GM21367 (cell line): ENCODE measurements at regions not wholly inside any gene's neighbourhood (a gene's known extent, or its start where the extent isn't known, plus 50 kb on each side); places are given as distances from the start of the nearest gene placed in this dataset.

ENCODE experiments used
- ATAC-seq: cut with Tn5 transposase; IDR thresholded peaks from one replicate; pipeline ENCODE4 v1.9.1; 2021; ENCODE audit not compliant: unreplicated experiment

- no peak for ATAC-seq
Measured at GRCh38 chr4:4775493-4776004, 83.9 kb upstream of the MSX1 start.

DNA sequence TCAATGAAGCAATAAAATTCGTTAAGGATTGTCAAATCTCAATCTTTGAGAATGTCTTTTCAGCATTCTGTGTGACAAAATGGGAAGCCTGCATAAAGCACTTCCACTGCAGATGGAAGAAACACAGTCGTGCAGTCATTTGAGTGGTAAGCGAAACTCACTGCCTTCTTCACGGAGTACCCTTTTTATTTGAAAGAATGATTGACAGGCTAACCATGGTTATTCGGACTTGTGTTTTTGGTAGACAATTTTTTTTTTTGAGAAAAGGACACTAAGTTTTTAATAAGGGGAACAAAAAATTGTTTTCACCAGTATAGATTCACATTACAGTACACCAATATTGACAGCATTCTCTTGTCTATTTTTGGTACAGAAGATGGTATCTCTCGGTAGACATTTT, 86.9 kb upstream of the MSX1 start:
- ATAC-seq = no peak

- no peak for ATAC-seq
Measured at GRCh38 chr4:4771160-4771559, 88.3 kb upstream of the MSX1 start.

- ATAC-seq = no peak
Measured at GRCh38 chr4:4770610-4771009, 88.9 kb upstream of the MSX1 start.

- no peak for ATAC-seq
Measured at GRCh38 chr4:4766564-4766963, 92.9 kb upstream of the MSX1 start.

- no peak for ATAC-seq
Measured at GRCh38 chr4:4765811-4766210, 93.7 kb upstream of the MSX1 start.

DNA sequence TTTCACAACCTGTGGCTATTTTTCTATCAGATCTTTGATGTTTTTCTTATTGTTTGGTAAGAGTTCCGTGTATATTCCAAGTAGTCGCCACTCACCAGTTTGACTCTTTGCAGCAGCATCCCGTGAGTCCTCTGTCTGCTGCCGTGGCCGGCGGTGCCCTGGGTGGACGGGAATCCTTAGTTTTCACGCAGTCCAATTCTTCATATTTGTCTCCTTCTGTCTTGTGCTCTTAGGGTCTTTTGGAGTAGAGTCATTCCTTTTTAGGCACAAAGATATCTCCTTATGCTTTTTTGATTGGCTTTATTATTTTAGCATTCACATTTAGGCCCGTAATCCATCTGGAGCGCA, 94.9 kb upstream of the MSX1 start:
- ATAC-seq = no peak

GRCh38 chr4:4763822-4764557, 95.5 kb upstream of the MSX1 start:
- no peak for ATAC-seq

DNA sequence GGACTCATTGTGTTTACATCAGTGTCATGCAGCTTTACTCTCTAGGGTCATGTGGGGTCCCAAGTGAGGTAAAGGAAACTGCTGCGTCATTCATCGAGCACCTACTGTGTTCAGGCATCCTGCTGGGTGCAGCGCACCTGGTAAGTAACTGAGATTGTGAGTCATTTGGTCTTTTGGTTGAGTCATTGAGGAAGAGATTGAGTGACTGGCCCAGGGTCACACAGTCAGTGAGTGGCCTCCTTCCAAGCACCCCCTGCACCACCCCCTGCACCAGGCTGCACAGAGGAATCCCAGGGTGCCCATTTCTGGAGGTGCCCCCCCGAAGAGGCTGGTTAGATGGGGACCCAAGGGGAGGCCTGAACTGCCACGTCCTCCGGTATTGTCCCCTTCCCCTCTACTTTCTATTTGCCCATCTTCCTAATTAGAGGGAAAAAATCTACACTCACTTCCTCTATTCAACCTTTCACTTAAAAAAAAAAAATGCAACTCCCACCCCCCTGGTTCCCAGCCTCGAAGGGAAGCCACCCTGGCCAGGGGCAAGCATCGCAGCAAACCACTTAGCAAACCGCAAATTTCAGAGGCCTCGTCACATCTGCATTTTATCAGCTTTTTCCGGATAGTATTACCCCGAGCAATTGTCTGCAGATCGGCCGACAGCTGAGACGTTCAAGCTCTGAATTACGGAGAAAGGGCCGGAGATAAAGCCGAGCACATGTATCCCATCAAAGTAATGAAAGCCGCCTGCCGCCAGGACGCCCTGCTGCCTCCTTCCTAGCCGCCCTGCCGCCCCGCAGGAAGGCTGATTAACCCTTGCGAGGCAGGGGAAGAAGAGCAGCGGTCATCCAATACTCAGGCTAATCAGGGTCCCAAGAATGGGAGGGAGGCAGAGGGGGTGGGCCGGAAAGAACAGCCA, 96.3 kb upstream of the MSX1 start:
- peak; percentile 81 for ATAC-seq

GRCh38 chr4:4762300-4762699, 97.2 kb upstream of the MSX1 start:
- no peak for ATAC-seq

DNA sequence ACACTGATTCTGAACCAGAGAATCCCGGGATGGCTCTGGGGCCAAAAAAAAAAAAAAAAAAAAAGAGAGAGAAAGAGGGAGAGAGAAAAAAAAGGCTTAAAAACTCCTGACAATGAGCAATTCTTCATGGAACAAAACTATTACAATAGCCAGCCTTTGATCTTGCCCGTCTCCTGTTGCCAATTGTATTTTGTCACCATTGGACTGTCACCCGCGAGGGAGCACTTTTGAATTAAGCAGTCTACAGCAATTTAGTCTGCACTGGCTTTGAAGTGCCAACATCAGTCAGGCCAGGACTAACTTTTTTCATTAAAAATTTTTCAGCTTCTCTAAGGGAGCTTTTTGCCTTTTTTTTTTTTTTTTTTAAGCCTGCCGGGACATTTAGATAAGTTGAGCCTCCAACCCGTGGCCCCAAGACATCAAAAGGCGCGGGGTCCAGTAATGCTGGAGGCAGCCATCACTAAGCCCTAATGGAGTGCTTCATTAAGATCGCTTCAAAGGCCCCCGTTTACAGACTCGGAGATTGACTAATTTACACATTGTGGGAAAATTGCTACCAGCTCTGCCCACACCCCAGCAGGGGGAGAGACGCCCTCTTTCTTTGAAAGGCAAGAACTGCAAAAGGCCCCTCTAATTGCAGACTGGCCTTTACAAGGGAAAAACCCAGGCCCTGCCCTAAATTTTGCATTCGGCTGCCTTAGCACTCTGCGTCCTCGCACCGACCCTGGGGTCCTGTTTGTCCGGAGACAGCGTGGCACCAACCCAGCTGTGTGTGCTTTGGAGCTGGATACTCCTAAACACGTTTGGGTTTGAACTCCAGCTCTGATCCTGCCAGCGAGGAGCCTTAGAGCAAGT, 98.1 kb upstream of the MSX1 start:
- ATAC-seq = no peak

DNA sequence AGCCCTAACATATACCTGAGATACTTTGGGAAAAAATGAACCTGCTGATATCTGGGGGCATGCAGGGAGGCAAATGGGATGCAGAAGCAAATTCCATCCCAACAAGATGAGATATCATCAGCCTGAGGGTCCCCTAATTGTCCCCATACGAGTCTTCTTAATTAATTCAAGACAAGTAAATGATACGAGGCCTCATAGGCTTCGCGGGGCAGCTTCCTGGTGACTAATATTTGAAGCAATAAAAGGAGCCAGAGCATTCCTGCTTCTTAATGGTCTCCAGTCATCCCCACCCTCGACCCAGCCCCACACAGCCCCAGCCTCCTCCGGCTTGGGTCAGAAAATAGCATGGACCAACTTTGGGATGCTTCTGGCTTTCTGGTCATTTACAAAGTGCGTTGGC, 99.6 kb upstream of the MSX1 start:
- no peak for ATAC-seq

- no peak for ATAC-seq
Measured at GRCh38 chr4:4759232-4759631, 100.2 kb upstream of the MSX1 start.

DNA sequence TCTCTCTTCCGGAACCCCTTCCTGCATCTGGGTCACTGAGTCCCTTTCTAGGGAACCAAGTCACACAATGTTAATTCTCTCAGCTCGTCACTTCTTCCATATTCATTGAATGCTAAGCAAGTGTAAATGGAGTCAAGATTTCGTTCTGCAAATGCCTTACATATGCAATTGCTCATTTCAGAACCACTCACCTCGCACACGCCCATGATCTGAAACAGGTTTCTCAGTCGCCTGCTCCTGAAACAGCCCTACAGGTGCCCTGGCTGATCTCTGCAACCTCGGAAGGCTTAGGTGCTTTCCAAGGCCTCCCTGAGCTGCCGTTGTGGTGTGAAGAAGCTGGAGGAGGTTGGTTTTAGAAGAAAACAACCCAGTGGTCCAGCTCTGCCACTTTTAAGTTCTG, 100.8 kb upstream of the MSX1 start:
- no peak for ATAC-seq

- no peak for ATAC-seq
Measured at GRCh38 chr4:4755306-4755705, 104.2 kb upstream of the MSX1 start.

GRCh38 chr4:4754641-4755040, 104.8 kb upstream of the MSX1 start:
- ATAC-seq = no peak

DNA sequence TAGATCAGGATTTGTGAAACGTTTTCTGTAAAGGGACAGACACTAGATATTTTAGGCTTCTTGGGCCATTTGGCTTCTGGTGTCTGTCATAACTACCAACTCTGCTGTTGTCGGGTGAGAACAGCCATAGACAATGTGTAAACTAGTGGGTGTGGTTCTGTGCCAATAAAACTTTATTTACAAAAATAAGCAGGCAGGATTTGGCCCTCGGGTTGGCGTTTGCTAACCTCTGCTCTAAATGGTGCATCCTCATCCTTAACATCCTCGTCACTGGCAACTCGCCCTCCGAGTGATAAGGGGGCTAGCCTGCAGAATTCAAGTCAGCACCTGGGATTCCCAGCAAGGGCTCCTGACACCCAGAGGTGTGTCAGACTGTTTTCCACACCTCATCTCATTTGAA, 105.8 kb upstream of the MSX1 start:
- no peak for ATAC-seq

- no peak for ATAC-seq
Measured at GRCh38 chr4:4752576-4753401, 106.7 kb upstream of the MSX1 start.

DNA sequence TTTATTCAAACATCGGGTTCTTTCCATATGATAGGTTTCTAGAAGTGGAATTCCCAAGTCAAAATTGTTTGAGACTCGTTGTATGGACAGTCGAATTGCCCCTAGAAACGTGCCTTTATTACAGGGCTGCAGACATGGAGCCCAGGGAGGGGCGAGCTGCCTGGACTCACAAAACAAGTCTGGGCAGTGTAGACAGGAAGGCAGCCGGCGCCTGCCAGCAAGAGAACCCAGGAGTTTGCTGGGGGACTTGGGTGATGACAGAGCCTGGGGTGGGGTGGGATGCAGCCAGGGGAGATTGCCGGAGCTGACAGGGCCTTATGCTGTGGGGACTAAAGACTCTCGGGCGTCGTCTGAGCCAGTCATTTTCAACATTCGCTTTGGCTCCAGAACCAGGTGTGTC, 107.4 kb upstream of the MSX1 start:
- ATAC-seq = no peak

- ATAC-seq = no peak
Measured at GRCh38 chr4:4750187-4750586, 109.3 kb upstream of the MSX1 start.
